T-helper 2 cell treated with Interferon-gamma antibody and Interleukin-4, amounts not matched to agents 5 μg/mL and 100 μg/mL, for 36 hours (primary cell): ENCODE measurements at regions not wholly inside any gene's neighbourhood (a gene's known extent, or its start where the extent isn't known, plus 50 kb on each side); places are given as distances from the start of the nearest gene placed in this dataset.

Source experiments
- DNase-seq: peaks from one replicate; pipeline ENCODE4 v3.0.0; 2021; ENCODE audit warnings: low spot score
- H3K27ac Mint-ChIP-seq: one replicate; pipeline ENCODE4 v1.8.0; 2021; ENCODE audit warnings: mild to moderate bottlenecking, mixed read lengths
- H3K27me3 Mint-ChIP-seq: one replicate; pipeline ENCODE4 v1.8.0; 2021; ENCODE audit warnings: low read depth, mixed read lengths
- H3K36me3 Mint-ChIP-seq: one replicate; pipeline ENCODE4 v1.8.0; 2021; ENCODE audit warnings: low read depth, mixed read lengths
- H3K4me1 Mint-ChIP-seq: one replicate; pipeline ENCODE4 v1.8.0; 2021; ENCODE audit warnings: low read depth, mixed read lengths
- H3K4me3 Mint-ChIP-seq: one replicate; pipeline ENCODE4 v1.8.0; 2022; ENCODE audit warnings: mild to moderate bottlenecking, moderate library complexity, mixed read lengths
- H3K9me3 Mint-ChIP-seq: one replicate; pipeline ENCODE4 v1.8.0; 2021; ENCODE audit warnings: mixed read lengths

GRCh38 chr4:81974523-81974922 is 399.3 kb downstream of the HNRNPD start:
- H3K27ac Mint-ChIP-seq, result no peak overlapping the region
- H3K9me3 Mint-ChIP-seq, result no peaks in the 10 kb centered on the region
- H3K27me3 Mint-ChIP-seq, result peaks cover 2% of the 10 kb centered on the region
- H3K4me1 Mint-ChIP-seq, result no peaks in the 10 kb centered on the region
- no peaks in the 10 kb centered on the region for H3K36me3 Mint-ChIP-seq
- no peak for DNase-seq
- H3K4me3 Mint-ChIP-seq, result no peak overlapping the region

GRCh38 chr4:81971637-81972381 is 402.0 kb downstream of the HNRNPD start:
- H3K27ac Mint-ChIP-seq, result no peak overlapping the region
- no peak for DNase-seq
- no peaks in the 10 kb centered on the region for H3K36me3 Mint-ChIP-seq
- H3K9me3 Mint-ChIP-seq, result no peaks in the 10 kb centered on the region
- no peak overlapping the region for H3K4me3 Mint-ChIP-seq
- H3K4me1 Mint-ChIP-seq, result no peaks in the 10 kb centered on the region
- H3K27me3 Mint-ChIP-seq, result peaks cover 2% of the 10 kb centered on the region

GRCh38 chr4:81971061-81971460 is 402.7 kb downstream of the HNRNPD start:
- H3K27ac Mint-ChIP-seq, result no peak overlapping the region
- peaks cover 2% of the 10 kb centered on the region for H3K27me3 Mint-ChIP-seq
- no peaks in the 10 kb centered on the region for H3K4me1 Mint-ChIP-seq
- H3K9me3 Mint-ChIP-seq, result no peaks in the 10 kb centered on the region
- H3K4me3 Mint-ChIP-seq, result no peak overlapping the region
- no peak for DNase-seq
- H3K36me3 Mint-ChIP-seq, result no peaks in the 10 kb centered on the region

GRCh38 chr4:81970454-81970853 is 403.3 kb downstream of the HNRNPD start:
- no peak overlapping the region for H3K27ac Mint-ChIP-seq
- no peaks in the 10 kb centered on the region for H3K36me3 Mint-ChIP-seq
- peaks cover 6% of the 10 kb centered on the region for H3K4me1 Mint-ChIP-seq
- no peak for DNase-seq
- no peaks in the 10 kb centered on the region for H3K9me3 Mint-ChIP-seq
- H3K27me3 Mint-ChIP-seq, result peaks cover 2% of the 10 kb centered on the region
- no peak overlapping the region for H3K4me3 Mint-ChIP-seq

GRCh38 chr4:81966676-81967075 is 407.1 kb downstream of the HNRNPD start:
- Mint-ChIP-seq H3K27ac (no peak overlapping the region), H3K9me3 (no peaks in the 10 kb centered on the region), H3K4me3 (no peak overlapping the region), H3K4me1 (peaks cover 8% of the 10 kb centered on the region), H3K36me3 (no peaks in the 10 kb centered on the region), H3K27me3 (no peaks in the 10 kb centered on the region)
- no peak for DNase-seq

- H3K27ac Mint-ChIP-seq, result no peak overlapping the region
- no peak overlapping the region for H3K4me3 Mint-ChIP-seq
- peaks cover 8% of the 10 kb centered on the region for H3K4me1 Mint-ChIP-seq
- DNase-seq, result no peak
- H3K9me3 Mint-ChIP-seq, result no peaks in the 10 kb centered on the region
- H3K27me3 Mint-ChIP-seq, result no peaks in the 10 kb centered on the region
- no peaks in the 10 kb centered on the region for H3K36me3 Mint-ChIP-seq
Observed at GRCh38 chr4:81965911-81966310, 407.9 kb downstream of the HNRNPD start.

- no peak for DNase-seq
Observed at GRCh38 chr4:81965454-81965853, 408.3 kb downstream of the HNRNPD start.

GRCh38 chr4:81963763-81964020 is 410.1 kb downstream of the HNRNPD start:
- no peaks in the 10 kb centered on the region for H3K9me3 Mint-ChIP-seq
- H3K27ac Mint-ChIP-seq, result no peak overlapping the region
- no peak overlapping the region for H3K4me3 Mint-ChIP-seq
- no peak for DNase-seq
- no peaks in the 10 kb centered on the region for H3K36me3 Mint-ChIP-seq
- no peaks in the 10 kb centered on the region for H3K27me3 Mint-ChIP-seq
- H3K4me1 Mint-ChIP-seq, result peaks cover 8% of the 10 kb centered on the region

More at GRCh38 chr4:81965454-81965853, 408.3 kb downstream of the HNRNPD start:
- Mint-ChIP-seq H3K36me3 (no peaks in the 10 kb centered on the region), H3K27ac (no peak overlapping the region), H3K4me1 (peaks cover 8% of the 10 kb centered on the region), H3K4me3 (no peak overlapping the region), H3K27me3 (no peaks in the 10 kb centered on the region), H3K9me3 (no peaks in the 10 kb centered on the region)

GRCh38 chr4:81963015-81963762 is 410.6 kb downstream of the HNRNPD start:
- no peaks in the 10 kb centered on the region for H3K27me3 Mint-ChIP-seq
- DNase-seq, result no peak

GRCh38 chr4:81960961-81961360 is 412.8 kb downstream of the HNRNPD start:
- Mint-ChIP-seq H3K27me3 (no peaks in the 10 kb centered on the region), H3K4me3 (no peak overlapping the region), H3K9me3 (no peaks in the 10 kb centered on the region), H3K36me3 (no peaks in the 10 kb centered on the region), H3K4me1 (peaks cover 8% of the 10 kb centered on the region), H3K27ac (no peak overlapping the region)
- no peak for DNase-seq

More at GRCh38 chr4:81963015-81963762, 410.6 kb downstream of the HNRNPD start:
- no peaks in the 10 kb centered on the region for H3K36me3 Mint-ChIP-seq
- no peaks in the 10 kb centered on the region for H3K9me3 Mint-ChIP-seq
- H3K4me1 Mint-ChIP-seq, result peaks cover 8% of the 10 kb centered on the region
- no peak overlapping the region for H3K4me3 Mint-ChIP-seq
- H3K27ac Mint-ChIP-seq, result no peak overlapping the region

GRCh38 chr4:81954271-81954670 is 419.5 kb downstream of the HNRNPD start:
- no peaks in the 10 kb centered on the region for H3K36me3 Mint-ChIP-seq
- H3K27me3 Mint-ChIP-seq, result peaks cover 3% of the 10 kb centered on the region
- DNase-seq, result no peak
- H3K4me1 Mint-ChIP-seq, result no peaks in the 10 kb centered on the region
- H3K9me3 Mint-ChIP-seq, result no peaks in the 10 kb centered on the region
- H3K4me3 Mint-ChIP-seq, result no peak overlapping the region
- no peak overlapping the region for H3K27ac Mint-ChIP-seq

- H3K4me1 Mint-ChIP-seq, result no peaks in the 10 kb centered on the region
- H3K27me3 Mint-ChIP-seq, result peaks cover 9% of the 10 kb centered on the region
- no peak overlapping the region for H3K27ac Mint-ChIP-seq
- no peaks in the 10 kb centered on the region for H3K9me3 Mint-ChIP-seq
- H3K4me3 Mint-ChIP-seq, result no peak overlapping the region
- DNase-seq, result no peak
- H3K36me3 Mint-ChIP-seq, result no peaks in the 10 kb centered on the region
Observed at GRCh38 chr4:81951891-81952455, 421.8 kb downstream of the HNRNPD start.

GRCh38 chr4:81946996-81947395 is 426.8 kb downstream of the HNRNPD start:
- Mint-ChIP-seq H3K36me3 (no peaks in the 10 kb centered on the region), H3K9me3 (no peaks in the 10 kb centered on the region), H3K27me3 (peaks cover 12% of the 10 kb centered on the region), H3K27ac (no peak overlapping the region), H3K4me3 (no peak overlapping the region), H3K4me1 (no peaks in the 10 kb centered on the region)
- DNase-seq, result no peak

- no peaks in the 10 kb centered on the region for H3K27me3 Mint-ChIP-seq
- no peaks in the 10 kb centered on the region for H3K9me3 Mint-ChIP-seq
- no peak overlapping the region for H3K27ac Mint-ChIP-seq
- no peak for DNase-seq
- H3K36me3 Mint-ChIP-seq, result no peaks in the 10 kb centered on the region
- H3K4me1 Mint-ChIP-seq, result no peaks in the 10 kb centered on the region
- H3K4me3 Mint-ChIP-seq, result no peak overlapping the region
Observed at GRCh38 chr4:81930506-81931238, 443.1 kb downstream of the HNRNPD start.
